Upper lobe of left lung (tissue), 4 donors: ENCODE measurements at regions not wholly inside any gene's neighbourhood (a gene's known extent, or its start where the extent isn't known, plus 50 kb on each side); places are given as distances from the start of the nearest gene placed in this dataset.

Experiments
- CTCF ChIP-seq, 6 experiments: fragments of 450-650 bp in 4 of 6; fragments of 200-600 bp in 2 of 6; sonication (generic) in 2 of 6; IDR thresholded peaks; one replicate each; pipeline ENCODE4 v1.5.1; 2016 to 2019; ENCODE audit warnings: antibody characterized with exemption in 6 of 6
- EP300 ChIP-seq, 4 donors: sonication (generic); formaldehyde crosslinking; IDR thresholded peaks; one replicate each; pipeline ENCODE4 v1.5.1; 2017; ENCODE audit warnings: antibody characterized with exemption in 4 of 4, control low read depth in 2 of 4
- POLR2A ChIP-seq, 4 donors: fragments of 450-650 bp; IDR thresholded peaks; one replicate each; pipeline ENCODE4 v1.5.1; 2016 to 2017; ENCODE audit warnings: antibody characterized with exemption in 4 of 4, mild to moderate bottlenecking in 2 of 4
- POLR2AphosphoS5 ChIP-seq, 2 donors: sonication (generic); formaldehyde crosslinking; IDR thresholded peaks; one replicate each; pipeline ENCODE4 v1.5.1; 2017; ENCODE audit warnings: antibody characterized with exemption in 2 of 2

GRCh38 chr17:34199932-34200534 is 55.1 kb upstream of the CCL2 start:
- TF ChIP-seq CTCF (IDR thresholded peaks at IDR 0.05): peak; percentile 96 to 100 (median 100)
- no peak for TF ChIP-seq EP300 (IDR thresholded peaks at IDR 0.05)
- TF ChIP-seq POLR2A (IDR thresholded peaks at IDR 0.05): peak in 1 of 4 donors; percentile 42
- TF ChIP-seq POLR2AphosphoS5 (IDR thresholded peaks at IDR 0.05): peak in 1 of 2 donors; percentile 21
